COLO829 (cell line): ENCODE measurements at regions not wholly inside any gene's neighbourhood (a gene's known extent, or its start where the extent isn't known, plus 50 kb on each side); places are given as distances from the start of the nearest gene placed in this dataset.

ENCODE experiments used
- DNase-seq: peaks from one replicate; pipeline ENCODE4 v3.0.0; 2012; ENCODE audit warnings: low spot score

- DNase-seq = no peak
Observed at GRCh38 chr15:70505936-70506912, 257.1 kb downstream of the UACA start.

- DNase-seq = peak; percentile 51
Observed at GRCh38 chr15:70505411-70505919, 257.9 kb downstream of the UACA start.

GRCh38 chr15:70504988-70505387, 258.4 kb downstream of the UACA start:
- no peak for DNase-seq

GRCh38 chr15:70504299-70504951, 258.9 kb downstream of the UACA start:
- no peak for DNase-seq

GRCh38 chr15:70503798-70504298, 259.5 kb downstream of the UACA start:
- DNase-seq = no peak

GRCh38 chr15:70503073-70503745, 260.1 kb downstream of the UACA start:
- DNase-seq = no peak

- DNase-seq = no peak
Observed at GRCh38 chr15:70502529-70502928, 260.8 kb downstream of the UACA start.

- no peak for DNase-seq
Observed at GRCh38 chr15:70501849-70502248, 261.5 kb downstream of the UACA start.

GRCh38 chr15:70501121-70501727, 262.1 kb downstream of the UACA start:
- no peak for DNase-seq

GRCh38 chr15:70499791-70500190, 263.6 kb downstream of the UACA start:
- DNase-seq = no peak

- no peak for DNase-seq
Observed at GRCh38 chr15:70498096-70498626, 265.2 kb downstream of the UACA start.

GRCh38 chr15:70497661-70498060, 265.7 kb downstream of the UACA start:
- no peak for DNase-seq

- DNase-seq = no peak
Observed at GRCh38 chr15:70495991-70496599, 267.3 kb downstream of the UACA start.

GRCh38 chr15:70494852-70495571, 268.3 kb downstream of the UACA start:
- DNase-seq = peak; percentile 10

- DNase-seq = no peak
Observed at GRCh38 chr15:70494517-70494851, 268.9 kb downstream of the UACA start.

GRCh38 chr15:70493787-70494516, 269.4 kb downstream of the UACA start:
- DNase-seq = no peak

GRCh38 chr15:70493376-70493775, 270.0 kb downstream of the UACA start:
- no peak for DNase-seq

- peak; percentile 40 for DNase-seq
Observed at GRCh38 chr15:70492240-70493177, 270.8 kb downstream of the UACA start.

GRCh38 chr15:70491641-70492040, 271.7 kb downstream of the UACA start:
- no peak for DNase-seq
